B cell (primary cell): ENCODE measurements at regions not wholly inside any gene's neighbourhood (a gene's known extent, or its start where the extent isn't known, plus 50 kb on each side); places are given as distances from the start of the nearest gene placed in this dataset.

ENCODE experiments used
- EZH2 ChIP-seq: IDR thresholded peaks from 2 replicates; pipeline ENCODE4 v1.6.1; 2012; ENCODE audit warnings: borderline replicate concordance, low read depth, mild to moderate bottlenecking, moderate library complexity, low read length; ENCODE audit not compliant: insufficient read depth, poor library complexity, severe bottlenecking
- TF ChIP-seq, protein P1 (sequence below): fragments of 200-600 bp; IDR thresholded peaks from one replicate; pipeline ENCODE4 v1.8.0; 2022; ENCODE audit warnings: antibody characterized with exemption, mild to moderate bottlenecking

DNA sequence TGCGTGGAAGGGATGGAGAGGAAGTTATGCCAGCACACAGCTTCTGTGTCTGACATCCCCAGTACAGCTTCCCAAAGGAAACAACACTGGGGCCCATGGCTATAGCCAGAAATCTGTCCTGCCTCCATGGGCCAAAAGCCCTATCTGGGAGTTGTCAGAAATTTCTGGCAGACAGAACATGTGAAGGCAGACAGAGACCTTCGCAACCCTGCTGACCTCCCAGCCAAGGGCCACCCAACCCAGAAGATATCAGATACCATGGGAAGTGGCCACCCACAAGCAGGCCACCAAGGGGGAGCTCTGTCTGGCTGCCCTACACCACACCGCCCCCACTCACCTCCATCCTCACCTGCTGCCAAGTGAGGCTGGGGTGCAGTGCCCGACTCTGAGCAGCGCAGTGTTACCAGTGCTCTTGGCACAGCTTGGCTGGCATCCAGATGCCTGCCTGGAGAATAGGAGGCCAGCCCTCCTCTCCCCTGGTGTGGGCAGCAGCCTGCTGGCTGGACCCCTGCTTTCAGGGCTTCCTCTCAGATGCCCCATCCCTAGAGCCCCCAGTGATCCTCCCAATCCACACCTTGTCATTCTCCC, 61.6 kb upstream of the NEURL1B start:
- TF ChIP-seq, protein P1, sequence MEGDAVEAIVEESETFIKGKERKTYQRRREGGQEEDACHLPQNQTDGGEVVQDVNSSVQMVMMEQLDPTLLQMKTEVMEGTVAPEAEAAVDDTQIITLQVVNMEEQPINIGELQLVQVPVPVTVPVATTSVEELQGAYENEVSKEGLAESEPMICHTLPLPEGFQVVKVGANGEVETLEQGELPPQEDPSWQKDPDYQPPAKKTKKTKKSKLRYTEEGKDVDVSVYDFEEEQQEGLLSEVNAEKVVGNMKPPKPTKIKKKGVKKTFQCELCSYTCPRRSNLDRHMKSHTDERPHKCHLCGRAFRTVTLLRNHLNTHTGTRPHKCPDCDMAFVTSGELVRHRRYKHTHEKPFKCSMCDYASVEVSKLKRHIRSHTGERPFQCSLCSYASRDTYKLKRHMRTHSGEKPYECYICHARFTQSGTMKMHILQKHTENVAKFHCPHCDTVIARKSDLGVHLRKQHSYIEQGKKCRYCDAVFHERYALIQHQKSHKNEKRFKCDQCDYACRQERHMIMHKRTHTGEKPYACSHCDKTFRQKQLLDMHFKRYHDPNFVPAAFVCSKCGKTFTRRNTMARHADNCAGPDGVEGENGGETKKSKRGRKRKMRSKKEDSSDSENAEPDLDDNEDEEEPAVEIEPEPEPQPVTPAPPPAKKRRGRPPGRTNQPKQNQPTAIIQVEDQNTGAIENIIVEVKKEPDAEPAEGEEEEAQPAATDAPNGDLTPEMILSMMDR: no peak
- TF ChIP-seq EZH2: no peak
